CD4-positive, alpha-beta T cell treated with Interleukin-1 beta for 1 hour (primary cell): ENCODE measurements at regions not wholly inside any gene's neighbourhood (a gene's known extent, or its start where the extent isn't known, plus 50 kb on each side); places are given as distances from the start of the nearest gene placed in this dataset.

ENCODE experiments used
- DNase-seq, 2 donors: peaks; one replicate each; pipeline ENCODE4 v3.0.0-alpha.2; 2020 to 2022

DNA sequence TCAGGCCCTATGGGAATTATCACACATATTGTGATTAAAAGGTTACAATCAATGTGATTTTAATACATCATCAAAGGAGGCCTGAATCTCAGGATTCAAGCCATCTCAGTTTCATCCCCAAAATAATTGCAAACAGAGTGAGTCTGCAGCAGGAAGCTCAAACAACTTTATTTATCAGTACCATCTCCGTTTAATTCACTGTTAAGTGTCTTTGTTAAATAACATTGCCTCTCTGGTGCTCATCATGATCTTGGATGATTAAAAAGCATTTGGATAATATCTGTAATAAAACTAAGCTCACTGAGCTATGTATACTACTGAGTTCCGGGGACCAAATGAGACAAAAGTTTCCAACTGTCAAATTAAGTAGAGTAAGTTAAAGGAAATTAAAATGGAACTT lies 817.8 kb upstream of the CNTNAP5 start:
- DNase-seq, result no peak

DNA sequence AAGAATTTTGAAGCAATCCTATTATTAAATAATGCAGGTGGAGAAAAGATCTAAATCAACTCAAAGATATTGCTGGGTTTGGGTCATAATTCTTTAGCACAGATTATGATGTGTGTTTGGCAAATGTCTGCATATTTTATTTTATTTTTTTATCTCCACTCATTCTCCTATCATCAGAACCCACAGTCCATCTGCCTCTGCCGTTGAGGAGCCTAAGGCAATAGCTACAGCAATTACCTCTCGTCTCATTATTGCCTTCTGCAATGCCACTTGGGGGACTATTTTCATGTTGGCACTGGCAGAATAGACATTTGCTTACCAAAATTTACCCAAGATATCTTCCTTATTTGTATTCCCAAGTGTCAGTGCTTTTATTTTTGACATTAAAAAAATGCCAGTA lies 815.9 kb upstream of the CNTNAP5 start:
- DNase-seq, result no peak

DNA sequence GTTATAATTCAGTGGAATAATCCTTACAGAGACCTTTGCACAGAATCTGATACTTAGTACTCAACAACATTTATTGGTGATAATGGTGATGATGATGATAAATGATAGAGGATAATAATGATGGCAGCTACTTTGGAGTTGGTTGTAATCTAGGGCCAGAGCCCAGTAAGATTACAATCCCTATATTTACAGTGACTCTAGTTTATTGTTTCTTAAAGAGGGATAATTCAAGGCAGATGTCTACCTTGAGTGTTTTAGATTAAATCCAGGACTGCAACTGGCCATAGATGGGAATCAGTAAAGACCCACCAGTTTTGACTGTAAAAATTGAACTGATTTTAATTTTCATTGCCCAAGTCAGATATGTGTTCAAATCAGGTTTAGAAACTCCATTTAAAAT lies 813.9 kb upstream of the CNTNAP5 start:
- DNase-seq, result no peak

DNA sequence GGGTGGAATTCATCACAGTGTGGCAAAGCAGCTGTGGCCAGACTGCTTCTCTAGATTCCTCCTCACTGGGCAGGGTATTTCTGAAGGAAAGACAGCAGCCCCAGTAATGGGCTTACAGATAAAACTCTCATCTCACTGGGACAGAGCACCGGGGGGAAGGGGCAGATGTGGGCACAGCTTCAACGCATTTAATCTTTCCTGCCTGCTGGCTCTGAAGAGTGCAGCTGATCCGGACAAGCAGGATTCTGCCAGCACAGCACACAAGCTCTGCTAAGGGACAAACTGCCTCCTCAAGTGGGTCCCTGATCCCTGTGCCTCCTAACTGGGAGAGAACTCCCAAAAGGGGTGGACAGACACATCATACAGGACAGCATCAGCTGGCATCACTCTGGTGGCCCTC lies 779.9 kb upstream of the CNTNAP5 start:
- DNase-seq, result no peak

DNA sequence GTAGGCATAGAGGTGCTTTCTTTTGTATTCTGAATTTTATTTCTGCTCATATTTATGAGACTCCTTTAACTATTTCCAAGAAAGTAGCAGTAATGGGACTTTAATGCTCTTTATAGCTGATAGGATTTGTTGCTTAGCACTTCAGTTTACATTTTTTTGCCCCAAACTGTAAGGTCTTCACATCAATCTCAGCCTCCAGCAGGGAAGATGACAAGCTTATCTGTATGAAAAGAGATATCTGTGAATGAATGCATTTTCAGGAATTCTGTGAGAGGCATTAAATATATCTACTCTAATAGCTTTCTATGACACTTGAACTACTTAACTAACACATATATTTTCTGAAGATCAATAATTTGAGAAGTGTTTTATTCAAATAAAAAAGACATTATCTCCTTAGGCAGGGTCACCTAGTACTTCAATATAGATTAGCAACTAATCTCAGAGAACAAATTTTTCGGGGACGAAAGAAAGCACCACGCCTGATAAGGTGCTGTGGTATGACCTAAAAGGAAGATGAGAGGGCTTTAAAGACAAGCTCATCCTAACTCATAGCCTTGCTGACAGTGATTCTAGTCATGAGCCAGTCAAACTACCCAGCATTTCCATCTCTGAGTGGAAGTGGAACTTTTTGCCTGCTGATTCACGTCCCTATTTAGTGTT lies 766.1 kb upstream of the CNTNAP5 start:
- DNase-seq, result no peak

DNA sequence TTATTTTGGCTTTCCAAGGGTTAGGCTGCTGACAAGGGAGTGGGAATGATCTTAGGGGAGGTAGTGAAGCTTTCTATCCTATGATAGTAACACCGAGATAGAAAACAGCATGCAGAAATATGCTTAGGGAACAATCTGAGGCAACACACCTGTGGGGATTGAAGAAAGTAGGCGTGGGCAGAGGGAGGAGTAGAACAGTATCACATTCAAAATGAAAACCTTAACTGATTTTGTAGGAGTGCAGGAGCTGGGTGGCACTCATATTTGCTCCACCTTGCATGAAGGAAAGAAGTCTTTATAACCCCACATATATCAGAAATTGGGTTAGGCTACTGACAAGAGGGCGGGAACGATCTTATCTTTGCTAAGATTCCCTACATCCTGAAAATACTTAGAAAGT lies 762.2 kb upstream of the CNTNAP5 start:
- DNase-seq, result no peak

DNA sequence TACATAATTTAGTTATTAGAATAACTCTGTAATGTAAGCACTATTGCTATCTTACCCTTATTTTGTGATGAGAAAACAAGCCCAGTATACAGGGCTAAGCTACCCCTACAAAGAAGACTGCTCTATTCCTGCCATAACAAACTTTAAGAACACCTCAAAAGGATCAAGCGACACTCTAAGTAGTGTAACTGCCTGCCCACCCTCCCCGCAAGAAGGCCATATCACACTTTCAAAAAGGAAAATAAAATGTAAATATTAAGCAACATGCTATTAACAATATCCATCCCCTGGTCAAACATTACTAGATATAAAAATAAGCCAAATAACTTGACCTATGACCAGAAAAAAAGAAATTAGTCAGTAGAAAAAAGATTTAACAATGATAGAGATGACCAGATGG lies 741.7 kb upstream of the CNTNAP5 start:
- no peak for DNase-seq

DNA sequence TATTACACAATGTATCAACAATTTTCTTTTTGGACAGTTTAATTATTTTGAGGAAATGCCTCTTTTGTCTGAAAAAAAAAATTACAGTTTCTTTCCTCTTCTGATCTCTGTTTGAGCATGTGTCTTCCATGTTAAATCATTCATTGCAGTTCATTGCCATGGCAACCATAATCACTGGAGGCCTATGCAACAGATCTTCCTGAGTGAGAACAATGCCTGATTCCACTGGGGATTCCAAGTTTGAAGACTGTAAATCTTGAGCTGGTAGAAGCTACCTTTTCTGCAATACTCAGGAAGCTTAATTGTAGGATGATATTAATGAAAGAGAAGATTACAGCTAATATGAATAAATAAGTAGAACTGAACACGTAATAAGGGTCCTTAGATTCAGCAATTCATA lies 721.4 kb upstream of the CNTNAP5 start:
- no peak for DNase-seq
